ENCODE measurements at regions not wholly inside any gene's neighbourhood (a gene's known extent, or its start where the extent isn't known, plus 50 kb on each side); places are given as distances from the start of the nearest gene placed in this dataset.

GRCh38 chr5:91668261-91668660, 285.1 kb upstream of the ARRDC3 start:
- Histone ChIP-seq H2BK5ac (ENCODE audit: low read length) (no peak overlapping the region), H3K14ac (ENCODE audit: low read length) (no peak overlapping the region), H3K4ac (ENCODE audit: low read length) (no peak overlapping the region), H2AFZ (ENCODE audit: low read length) (no peak overlapping the region), H2BK15ac (ENCODE audit: low read length) (no peak overlapping the region), H3K9ac (ENCODE audit: low read depth, low read length, poor library complexity) (no peak overlapping the region), H3K36me3 (replicated peaks in 1 of 2; ENCODE audit: control insufficient read depth in 2 of 2, insufficient read depth in 2 of 2, low read length in 2 of 2) (no peaks in the 10 kb centered on the region), H4K8ac (ENCODE audit: low read depth, low read length) (no peak overlapping the region), H3K4me1 (ENCODE audit: control insufficient read depth in 2 of 2, insufficient read depth in 1 of 2, low read depth in 1 of 2, low read length in 2 of 2) (peaks cover 4 to 15% of the 10 kb centered on the region in 2 donors), H3K18ac (ENCODE audit: low read length) (no peak overlapping the region), H3K4me3 (ENCODE audit: low read length in 2 of 2) (no peak overlapping the region), H3K79me1 (ENCODE audit: low read depth, low read length) (no peaks in the 10 kb centered on the region), H3K27ac (replicated peaks; ENCODE audit: low read length) (no peak overlapping the region), H4K91ac (ENCODE audit: low read depth, low read length, poor library complexity) (no peak overlapping the region), H2AK5ac (ENCODE audit: low read depth, low read length) (no peak overlapping the region), H3K23ac (ENCODE audit: low read depth, low read length, poor library complexity) (no peak overlapping the region), H3K4me2 (ENCODE audit: insufficient read depth, low read length, poor library complexity, severe bottlenecking) (no peak overlapping the region), H3K9me3 (replicated peaks in 1 of 2; ENCODE audit: control insufficient read depth in 2 of 2, insufficient read depth in 1 of 2, low read depth in 1 of 2, low read length in 2 of 2) (no peaks in the 10 kb centered on the region), H2BK12ac (ENCODE audit: low read length) (no peak overlapping the region), H2BK120ac (ENCODE audit: low read depth, low read length) (no peak overlapping the region), H3K27me3 (ENCODE audit: control insufficient read depth in 3 of 3, insufficient read depth in 3 of 3, low read depth in 1 of 3, low read length in 3 of 3) (no peaks in the 10 kb centered on the region)
- no peak for DNase-seq (ENCODE audit: low spot score)
- no CpG with 5 or more reads among the region's 3 CpGs for WGBS, 2 donors (ENCODE audit: extremely low coverage in 2 of 2, insufficient read length in 2 of 2, insufficient replicate concordance in 1 of 2)

- Histone ChIP-seq H3K4me2 (ENCODE audit: insufficient read depth, low read length, poor library complexity, severe bottlenecking) (no peak overlapping the region), H3K27ac (replicated peaks; ENCODE audit: low read length) (no peak overlapping the region), H3K18ac (ENCODE audit: low read length) (no peak overlapping the region), H3K4me3 (ENCODE audit: low read length in 2 of 2) (no peak overlapping the region), H4K8ac (ENCODE audit: low read depth, low read length) (no peak overlapping the region), H2BK12ac (ENCODE audit: low read length) (no peak overlapping the region), H3K36me3 (replicated peaks in 1 of 2; ENCODE audit: control insufficient read depth in 2 of 2, insufficient read depth in 2 of 2, low read length in 2 of 2) (no peaks in the 10 kb centered on the region), H3K23ac (ENCODE audit: low read depth, low read length, poor library complexity) (no peak overlapping the region), H3K4me1 (ENCODE audit: control insufficient read depth in 2 of 2, insufficient read depth in 1 of 2, low read depth in 1 of 2, low read length in 2 of 2) (no peaks in the 10 kb centered on the region), H3K14ac (ENCODE audit: low read length) (no peak overlapping the region), H3K79me1 (ENCODE audit: low read depth, low read length) (no peaks in the 10 kb centered on the region), H3K27me3 (ENCODE audit: control insufficient read depth in 3 of 3, insufficient read depth in 3 of 3, low read depth in 1 of 3, low read length in 3 of 3) (no peaks in the 10 kb centered on the region), H2BK15ac (ENCODE audit: low read length) (no peak overlapping the region), H2BK120ac (ENCODE audit: low read depth, low read length) (no peak overlapping the region), H3K9me3 (replicated peaks in 1 of 2; ENCODE audit: control insufficient read depth in 2 of 2, insufficient read depth in 1 of 2, low read depth in 1 of 2, low read length in 2 of 2) (peaks cover 5 to 23% of the 10 kb centered on the region in 2 donors), H4K91ac (ENCODE audit: low read depth, low read length, poor library complexity) (no peak overlapping the region), H2AFZ (ENCODE audit: low read length) (no peak overlapping the region), H2AK5ac (ENCODE audit: low read depth, low read length) (no peak overlapping the region), H2BK5ac (ENCODE audit: low read length) (no peak overlapping the region), H3K9ac (ENCODE audit: low read depth, low read length, poor library complexity) (no peak overlapping the region), H3K4ac (ENCODE audit: low read length) (no peak overlapping the region)
- no peak for DNase-seq (ENCODE audit: low spot score)
Observed at GRCh38 chr5:91652678-91653077, 269.6 kb upstream of the ARRDC3 start.

- Histone ChIP-seq H2BK5ac (ENCODE audit: low read length) (no peak overlapping the region), H3K27me3 (ENCODE audit: control insufficient read depth in 3 of 3, insufficient read depth in 3 of 3, low read depth in 1 of 3, low read length in 3 of 3) (no peaks in the 10 kb centered on the region), H2AFZ (ENCODE audit: low read length) (no peak overlapping the region), H2BK12ac (ENCODE audit: low read length) (no peak overlapping the region), H3K79me1 (ENCODE audit: low read depth, low read length) (no peaks in the 10 kb centered on the region), H4K91ac (ENCODE audit: low read depth, low read length, poor library complexity) (no peak overlapping the region), H2BK120ac (ENCODE audit: low read depth, low read length) (no peak overlapping the region), H3K4me1 (ENCODE audit: control insufficient read depth in 2 of 2, insufficient read depth in 1 of 2, low read depth in 1 of 2, low read length in 2 of 2) (no peaks in the 10 kb centered on the region), H3K9ac (ENCODE audit: low read depth, low read length, poor library complexity) (no peak overlapping the region), H3K4ac (ENCODE audit: low read length) (no peak overlapping the region), H3K4me2 (ENCODE audit: insufficient read depth, low read length, poor library complexity, severe bottlenecking) (no peak overlapping the region), H3K9me3 (replicated peaks in 1 of 2; ENCODE audit: control insufficient read depth in 2 of 2, insufficient read depth in 1 of 2, low read depth in 1 of 2, low read length in 2 of 2) (peaks cover 5 to 19% of the 10 kb centered on the region in 2 donors), H2BK15ac (ENCODE audit: low read length) (no peak overlapping the region), H4K8ac (ENCODE audit: low read depth, low read length) (no peak overlapping the region), H3K27ac (replicated peaks; ENCODE audit: low read length) (no peak overlapping the region), H3K18ac (ENCODE audit: low read length) (no peak overlapping the region), H3K14ac (ENCODE audit: low read length) (no peak overlapping the region), H3K4me3 (ENCODE audit: low read length in 2 of 2) (no peak overlapping the region), H3K23ac (ENCODE audit: low read depth, low read length, poor library complexity) (no peak overlapping the region), H3K36me3 (replicated peaks in 1 of 2; ENCODE audit: control insufficient read depth in 2 of 2, insufficient read depth in 2 of 2, low read length in 2 of 2) (no peaks in the 10 kb centered on the region), H2AK5ac (ENCODE audit: low read depth, low read length) (no peak overlapping the region)
- no peak for DNase-seq (ENCODE audit: low spot score)
Observed at GRCh38 chr5:91651704-91652103, 268.6 kb upstream of the ARRDC3 start.

- H2BK5ac ChIP-seq (ENCODE audit: low read length): no peak overlapping the region
- H3K4me3 ChIP-seq (ENCODE audit: low read length in 2 of 2): no peak overlapping the region
- no peaks in the 10 kb centered on the region for H3K79me1 ChIP-seq (ENCODE audit: low read depth, low read length)
- no peak overlapping the region for H3K4me2 ChIP-seq (ENCODE audit: insufficient read depth, low read length, poor library complexity, severe bottlenecking)
- no peak overlapping the region for H3K4ac ChIP-seq (ENCODE audit: low read length)
- no peak overlapping the region for H3K14ac ChIP-seq (ENCODE audit: low read length)
- H4K91ac ChIP-seq (ENCODE audit: low read depth, low read length, poor library complexity): no peak overlapping the region
- H3K23ac ChIP-seq (ENCODE audit: low read depth, low read length, poor library complexity): no peak overlapping the region
- H2AK5ac ChIP-seq (ENCODE audit: low read depth, low read length): no peak overlapping the region
- H3K27me3 ChIP-seq (ENCODE audit: control insufficient read depth in 3 of 3, insufficient read depth in 3 of 3, low read depth in 1 of 3, low read length in 3 of 3): no peaks in the 10 kb centered on the region
- H2AFZ ChIP-seq (ENCODE audit: low read length): peak overlapping the region; percentile 57
- WGBS, 2 donors (ENCODE audit: extremely low coverage in 2 of 2, insufficient read length in 2 of 2, insufficient replicate concordance in 1 of 2): no CpG with 5 or more reads among the region's 4 CpGs
- H3K4me1 ChIP-seq (ENCODE audit: control insufficient read depth in 2 of 2, insufficient read depth in 1 of 2, low read depth in 1 of 2, low read length in 2 of 2): peaks cover 0 to 3% of the 10 kb centered on the region in 2 donors
- no peaks in the 10 kb centered on the region for H3K36me3 ChIP-seq (replicated peaks in 1 of 2; ENCODE audit: control insufficient read depth in 2 of 2, insufficient read depth in 2 of 2, low read length in 2 of 2)
- no peak for DNase-seq (ENCODE audit: low spot score)
- no peak overlapping the region for H2BK12ac ChIP-seq (ENCODE audit: low read length)
- H3K27ac ChIP-seq (replicated peaks; ENCODE audit: low read length): no peak overlapping the region
- H3K18ac ChIP-seq (ENCODE audit: low read length): no peak overlapping the region
- no peak overlapping the region for H3K9ac ChIP-seq (ENCODE audit: low read depth, low read length, poor library complexity)
- H2BK15ac ChIP-seq (ENCODE audit: low read length): no peak overlapping the region
- no peaks in the 10 kb centered on the region for H3K9me3 ChIP-seq (replicated peaks in 1 of 2; ENCODE audit: control insufficient read depth in 2 of 2, insufficient read depth in 1 of 2, low read depth in 1 of 2, low read length in 2 of 2)
- H2BK120ac ChIP-seq (ENCODE audit: low read depth, low read length): no peak overlapping the region
- H4K8ac ChIP-seq (ENCODE audit: low read depth, low read length): no peak overlapping the region
Observed at GRCh38 chr5:91645347-91645746, 262.2 kb upstream of the ARRDC3 start.

Data from neuronal stem cell (in vitro differentiated cells).